Transverse colon (tissue), 4 donors: ENCODE measurements at regions not wholly inside any gene's neighbourhood (a gene's known extent, or its start where the extent isn't known, plus 50 kb on each side); places are given as distances from the start of the nearest gene placed in this dataset.

Source experiments
- CTCF ChIP-seq, 5 experiments: fragments of 200-600 bp in 3 of 5; fragments of 450-650 bp in 2 of 5; sonication (generic) in 3 of 5; IDR thresholded peaks; 1 replicate in 2 of 5; 2 replicates in 3 of 5; pipeline ENCODE4 v1.5.1; 2016 to 2017; ENCODE audit warnings: antibody characterized with exemption in 5 of 5, inconsistent platforms in 3 of 5, mild to moderate bottlenecking in 2 of 5, moderate library complexity in 1 of 5
- POLR2AphosphoS5 ChIP-seq, 3 donors: sonication (generic); formaldehyde crosslinking; IDR thresholded peaks; one replicate each; pipeline ENCODE4 v1.6.1; 2016; ENCODE audit warnings: antibody characterized with exemption in 3 of 3

- no peak for TF ChIP-seq CTCF (IDR thresholded peaks at IDR 0.05)
- no peak for TF ChIP-seq POLR2AphosphoS5 (IDR thresholded peaks at IDR 0.05)
These were observed 149.0 kb upstream of the CDH7 start for GRCh38 chr18:65601775-65602174.
